ENCODE measurements at regions not wholly inside any gene's neighbourhood (a gene's known extent, or its start where the extent isn't known, plus 50 kb on each side); places are given as distances from the start of the nearest gene placed in this dataset.

- no peaks in the 10 kb centered on the region for H3K23me2 ChIP-seq (ENCODE audit: insufficient read length, low read depth, low read length, poor library complexity, severe bottlenecking)
- TF ChIP-seq, protein P1, sequence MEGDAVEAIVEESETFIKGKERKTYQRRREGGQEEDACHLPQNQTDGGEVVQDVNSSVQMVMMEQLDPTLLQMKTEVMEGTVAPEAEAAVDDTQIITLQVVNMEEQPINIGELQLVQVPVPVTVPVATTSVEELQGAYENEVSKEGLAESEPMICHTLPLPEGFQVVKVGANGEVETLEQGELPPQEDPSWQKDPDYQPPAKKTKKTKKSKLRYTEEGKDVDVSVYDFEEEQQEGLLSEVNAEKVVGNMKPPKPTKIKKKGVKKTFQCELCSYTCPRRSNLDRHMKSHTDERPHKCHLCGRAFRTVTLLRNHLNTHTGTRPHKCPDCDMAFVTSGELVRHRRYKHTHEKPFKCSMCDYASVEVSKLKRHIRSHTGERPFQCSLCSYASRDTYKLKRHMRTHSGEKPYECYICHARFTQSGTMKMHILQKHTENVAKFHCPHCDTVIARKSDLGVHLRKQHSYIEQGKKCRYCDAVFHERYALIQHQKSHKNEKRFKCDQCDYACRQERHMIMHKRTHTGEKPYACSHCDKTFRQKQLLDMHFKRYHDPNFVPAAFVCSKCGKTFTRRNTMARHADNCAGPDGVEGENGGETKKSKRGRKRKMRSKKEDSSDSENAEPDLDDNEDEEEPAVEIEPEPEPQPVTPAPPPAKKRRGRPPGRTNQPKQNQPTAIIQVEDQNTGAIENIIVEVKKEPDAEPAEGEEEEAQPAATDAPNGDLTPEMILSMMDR (conservative IDR thresholded peaks at IDR 0.05): no peak
- H3K27me3 Mint-ChIP-seq (ENCODE audit: low read depth): no peaks in the 10 kb centered on the region
- H2BK12ac ChIP-seq (ENCODE audit: insufficient read length, low read depth, low read length): no peak overlapping the region
- H3K14ac ChIP-seq (ENCODE audit: insufficient read depth, low read length): no peak overlapping the region
- H3K9me3 ChIP-seq (ENCODE audit: control insufficient read depth, low read depth, low read length): no peaks in the 10 kb centered on the region
- no peak overlapping the region for H4K8ac ChIP-seq (replicated peaks; ENCODE audit: insufficient read length, low read depth, low read length)
- no peak overlapping the region for H3K4ac ChIP-seq (ENCODE audit: low read depth, low read length)
- H3T11ph ChIP-seq (ENCODE audit: low read length): no peak overlapping the region
- no CpG with 5 or more reads among the region's 1 CpG for WGBS (ENCODE audit: extremely low coverage, insufficient read length, low lambda C conversion rate)
- H4K20me1 ChIP-seq (ENCODE audit: control insufficient read depth, insufficient read depth, insufficient read length): no peaks in the 10 kb centered on the region
- no peak overlapping the region for H3K56ac ChIP-seq (ENCODE audit: insufficient read length, low read depth, low read length)
- no peak overlapping the region for H2BK20ac ChIP-seq (ENCODE audit: low read depth, low read length, poor library complexity, severe bottlenecking)
- H3K79me1 ChIP-seq (ENCODE audit: insufficient read depth, low read depth, low read length, poor library complexity, severe bottlenecking): no peaks in the 10 kb centered on the region
- no peak overlapping the region for H2BK15ac ChIP-seq (ENCODE audit: low read depth, low read length)
- H3K18ac ChIP-seq (ENCODE audit: insufficient read length, low read depth, low read length): no peak overlapping the region
- H3K4me2 ChIP-seq (ENCODE audit: insufficient read depth, insufficient read length, low read length): no peak overlapping the region
- no peaks in the 10 kb centered on the region for H3K4me1 ChIP-seq (ENCODE audit: insufficient read depth, low read length)
- H2BK120ac ChIP-seq (ENCODE audit: low read depth, low read length, poor library complexity, severe bottlenecking): no peak overlapping the region
- no peak overlapping the region for H3K23ac ChIP-seq (ENCODE audit: insufficient read length, low read depth, low read length)
- DNase-seq: no peak
- no peak overlapping the region for H3K27ac Mint-ChIP-seq
- H3K27ac ChIP-seq (ENCODE audit: insufficient read length, low read depth, low read length): no peak overlapping the region
- no peak overlapping the region for H2AFZ ChIP-seq (ENCODE audit: low read length)
- no peaks in the 10 kb centered on the region for H3K27me3 ChIP-seq (ENCODE audit: insufficient read depth, low read length)
- H3K9me3 Mint-ChIP-seq: peaks cover 6 to 7% of the 10 kb centered on the region in 2 experiments; a peak in 3 of 5 replicates
- no peak overlapping the region for H3K4me3 Mint-ChIP-seq
- H3K36me3 Mint-ChIP-seq (ENCODE audit: insufficient read depth in 1 of 3, low read depth in 3 of 3): peaks cover 0 to 10% (median 0%) of the 10 kb centered on the region in 3 experiments; a peak in 2 of 7 replicates
- H2BK5ac ChIP-seq (ENCODE audit: insufficient read length, low read length): no peak overlapping the region
- no peaks in the 10 kb centered on the region for H3K79me2 ChIP-seq (ENCODE audit: insufficient read depth, low read length)
- no peak overlapping the region for H4K91ac ChIP-seq (ENCODE audit: insufficient read length, low read depth, low read length)
- H3K9ac ChIP-seq (ENCODE audit: extremely low read depth, insufficient read length, low read length): no peak overlapping the region
- H2AK5ac ChIP-seq (ENCODE audit: insufficient read length, low read length): no peak overlapping the region
- H4K5ac ChIP-seq (ENCODE audit: insufficient read length, low read depth, low read length): no peak overlapping the region
- no peaks in the 10 kb centered on the region for H3K4me1 Mint-ChIP-seq
Measured at GRCh38 chr12:73529231-73529630, 1008.4 kb upstream of the ATXN7L3B start.

Data from H9 (cell line).